Activated T-cell treated with anti-CD3 and anti-CD28 coated beads, Interleukin-2, amount 50 U/mL, for 4 hours (primary cell): ENCODE measurements at regions not wholly inside any gene's neighbourhood (a gene's known extent, or its start where the extent isn't known, plus 50 kb on each side); places are given as distances from the start of the nearest gene placed in this dataset.
"Not testable (repeated sequence)": the region's sequence is repeated elsewhere in the genome, so short reads cannot be mapped to it uniquely, and the experiment has no call there.

Source experiments
- ATAC-seq, 2 donors: fragments of 200-7000 bp; cut with Tn5 transposase; one replicate each; pipeline ENCODE4 v1.10.0; 2021
- DNase-seq: peaks from one replicate; pipeline ENCODE4 v3.0.0-alpha.2; 2020
- H3K27me3 Mint-ChIP-seq: one replicate; pipeline ENCODE4 v1.8.0; 2021; ENCODE audit warnings: low read depth, mixed read lengths
- H3K36me3 Mint-ChIP-seq: one replicate; pipeline ENCODE4 v1.8.0; 2022; ENCODE audit warnings: mixed read lengths; ENCODE audit not compliant: insufficient read depth
- H3K4me1 Mint-ChIP-seq: one replicate; pipeline ENCODE4 v1.8.0; 2021; ENCODE audit warnings: low read depth, mixed read lengths
- H3K4me3 Mint-ChIP-seq: one replicate; pipeline ENCODE4 v1.8.0; 2021; ENCODE audit warnings: mild to moderate bottlenecking, moderate library complexity, mixed read lengths
- H3K9me3 Mint-ChIP-seq: one replicate; pipeline ENCODE4 v1.8.0; 2021; ENCODE audit warnings: mixed read lengths

DNA sequence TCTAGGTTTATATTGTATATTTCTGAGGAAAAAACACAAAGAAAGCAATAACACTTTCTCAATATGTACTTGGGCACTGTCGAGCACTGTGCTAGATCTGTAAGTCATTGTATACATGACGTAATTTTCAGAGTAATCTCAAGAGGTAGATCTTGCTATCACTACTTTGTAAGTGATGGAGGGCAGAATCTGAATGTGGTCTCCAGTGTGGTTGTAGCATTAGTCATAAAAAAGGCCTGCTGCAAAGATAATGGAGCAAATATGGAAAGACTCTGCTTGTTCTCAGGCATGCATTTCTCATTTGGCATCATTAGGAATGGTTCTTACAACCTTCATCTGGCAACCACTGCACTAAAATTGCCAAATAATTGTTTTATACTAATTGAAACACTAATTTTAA, 419.8 kb upstream of the CCDC179 start:
- Mint-ChIP-seq H3K36me3 (no peaks in the 10 kb centered on the region), H3K27me3 (no peaks in the 10 kb centered on the region), H3K4me1 (no peaks in the 10 kb centered on the region), H3K4me3 (no peak overlapping the region), H3K9me3 (peaks cover 11% of the 10 kb centered on the region)
- no peak for ATAC-seq
- no peak for DNase-seq

DNA sequence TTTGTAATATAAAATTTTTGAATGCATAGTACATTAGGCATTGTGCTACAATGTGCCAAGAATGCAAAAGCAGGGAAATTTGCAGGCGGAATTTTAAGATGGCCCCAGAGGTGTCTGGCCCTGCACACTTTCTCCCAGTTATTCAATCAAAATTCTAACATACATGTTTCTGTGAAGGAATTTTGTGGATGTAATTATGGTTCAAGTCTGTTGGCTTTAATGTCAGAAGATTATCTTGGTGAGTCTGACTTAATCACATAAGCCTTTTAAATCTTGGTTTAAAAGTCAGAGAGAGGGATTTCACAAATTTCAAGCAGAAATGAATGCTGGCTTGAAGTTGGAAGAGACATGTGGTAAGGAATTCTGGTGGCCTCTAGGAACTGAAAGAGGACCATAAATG, 423.4 kb upstream of the CCDC179 start:
- DNase-seq (no peak), ATAC-seq (no peak)
- Mint-ChIP-seq H3K27me3 (no peaks in the 10 kb centered on the region), H3K36me3 (no peaks in the 10 kb centered on the region), H3K9me3 (peaks cover 4% of the 10 kb centered on the region), H3K4me3 (no peak overlapping the region), H3K4me1 (no peaks in the 10 kb centered on the region)

DNA sequence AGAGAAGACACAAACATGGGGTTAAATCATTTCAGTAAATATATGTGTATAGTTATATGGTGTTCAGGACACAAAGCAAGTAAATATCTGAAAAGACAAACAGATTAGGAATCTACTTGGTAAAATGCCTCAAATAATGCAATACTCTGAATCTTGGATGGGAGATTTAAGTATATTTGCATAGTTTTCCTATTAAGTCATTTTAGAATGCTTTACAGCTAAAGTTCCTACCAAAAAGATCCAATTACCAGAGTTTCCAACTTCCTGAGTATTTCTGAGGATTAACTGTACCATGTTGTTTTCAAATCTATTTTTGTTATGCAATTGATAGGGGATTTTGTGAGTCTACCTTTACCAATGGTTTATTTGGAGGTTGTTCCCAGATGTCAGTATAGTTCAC, 424.4 kb upstream of the CCDC179 start:
- no peaks in the 10 kb centered on the region for H3K4me1 Mint-ChIP-seq
- no peak for ATAC-seq
- H3K4me3 Mint-ChIP-seq, result no peak overlapping the region
- no peaks in the 10 kb centered on the region for H3K27me3 Mint-ChIP-seq
- no peaks in the 10 kb centered on the region for H3K36me3 Mint-ChIP-seq
- DNase-seq, result no peak
- peaks cover 3% of the 10 kb centered on the region for H3K9me3 Mint-ChIP-seq

- Mint-ChIP-seq H3K9me3 (peaks cover 8% of the 10 kb centered on the region), H3K4me1 (no peaks in the 10 kb centered on the region), H3K4me3 (no peak overlapping the region), H3K36me3 (no peaks in the 10 kb centered on the region), H3K27me3 (no peaks in the 10 kb centered on the region)
- no peak for DNase-seq
- no peak for ATAC-seq
These were observed 427.9 kb upstream of the CCDC179 start for GRCh38 chr11:23288003-23288783.

GRCh38 chr11:23295241-23295640, 435.0 kb upstream of the CCDC179 start:
- Mint-ChIP-seq H3K36me3 (no peaks in the 10 kb centered on the region), H3K9me3 (peaks cover 14% of the 10 kb centered on the region), H3K27me3 (no peaks in the 10 kb centered on the region), H3K4me3 (no peak overlapping the region), H3K4me1 (no peaks in the 10 kb centered on the region)
- ATAC-seq, result no peak
- DNase-seq, result no peak

DNA sequence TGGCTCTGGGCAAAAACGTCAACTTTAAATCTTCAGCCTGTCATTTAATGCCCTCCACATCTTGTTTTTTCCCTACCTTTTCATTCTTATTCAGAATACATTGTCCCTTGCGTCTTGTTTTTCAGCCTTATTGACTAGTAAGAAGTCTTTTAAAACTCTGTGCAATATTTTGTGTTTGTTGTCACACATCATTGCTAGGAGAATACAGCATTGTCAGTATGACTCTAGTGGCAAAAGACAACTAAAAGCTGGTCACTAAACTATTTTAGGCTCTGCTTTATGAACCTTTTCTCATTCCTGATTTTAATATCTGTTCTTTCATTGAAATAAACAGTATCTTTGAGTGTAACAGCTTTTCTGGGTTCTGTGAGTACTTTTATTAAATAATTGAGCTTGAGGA, 447.8 kb upstream of the CCDC179 start:
- ATAC-seq (no peak), DNase-seq (no peak)
- H3K27me3 Mint-ChIP-seq, result no peaks in the 10 kb centered on the region
- peaks cover 22% of the 10 kb centered on the region for H3K9me3 Mint-ChIP-seq
- H3K4me3 Mint-ChIP-seq, result no peak overlapping the region
- H3K36me3 Mint-ChIP-seq, result no peaks in the 10 kb centered on the region
- no peaks in the 10 kb centered on the region for H3K4me1 Mint-ChIP-seq

DNA sequence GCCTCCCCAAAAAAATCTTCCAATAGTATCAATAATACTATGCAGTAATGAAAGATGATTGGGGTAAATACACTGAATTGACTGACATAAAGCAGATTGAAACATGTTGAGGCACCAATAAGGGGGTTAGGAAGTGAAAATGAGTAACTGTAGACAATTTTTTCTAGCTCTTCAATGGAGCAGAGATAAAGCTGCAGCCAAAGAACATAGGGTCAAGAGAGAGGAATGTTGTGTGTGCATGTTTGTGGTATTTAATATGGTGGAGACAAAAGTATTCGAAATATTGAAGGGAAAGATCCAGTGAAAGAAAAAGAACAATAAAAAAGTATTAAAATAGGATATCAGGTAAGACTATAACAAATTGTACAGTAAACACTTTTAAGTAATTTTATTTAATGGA, 450.0 kb upstream of the CCDC179 start:
- H3K36me3 Mint-ChIP-seq, result no peaks in the 10 kb centered on the region
- H3K9me3 Mint-ChIP-seq, result peaks cover 18% of the 10 kb centered on the region
- H3K27me3 Mint-ChIP-seq, result no peaks in the 10 kb centered on the region
- no peaks in the 10 kb centered on the region for H3K4me1 Mint-ChIP-seq
- H3K4me3 Mint-ChIP-seq, result no peak overlapping the region
- DNase-seq, result no peak
- no peak for ATAC-seq

DNA sequence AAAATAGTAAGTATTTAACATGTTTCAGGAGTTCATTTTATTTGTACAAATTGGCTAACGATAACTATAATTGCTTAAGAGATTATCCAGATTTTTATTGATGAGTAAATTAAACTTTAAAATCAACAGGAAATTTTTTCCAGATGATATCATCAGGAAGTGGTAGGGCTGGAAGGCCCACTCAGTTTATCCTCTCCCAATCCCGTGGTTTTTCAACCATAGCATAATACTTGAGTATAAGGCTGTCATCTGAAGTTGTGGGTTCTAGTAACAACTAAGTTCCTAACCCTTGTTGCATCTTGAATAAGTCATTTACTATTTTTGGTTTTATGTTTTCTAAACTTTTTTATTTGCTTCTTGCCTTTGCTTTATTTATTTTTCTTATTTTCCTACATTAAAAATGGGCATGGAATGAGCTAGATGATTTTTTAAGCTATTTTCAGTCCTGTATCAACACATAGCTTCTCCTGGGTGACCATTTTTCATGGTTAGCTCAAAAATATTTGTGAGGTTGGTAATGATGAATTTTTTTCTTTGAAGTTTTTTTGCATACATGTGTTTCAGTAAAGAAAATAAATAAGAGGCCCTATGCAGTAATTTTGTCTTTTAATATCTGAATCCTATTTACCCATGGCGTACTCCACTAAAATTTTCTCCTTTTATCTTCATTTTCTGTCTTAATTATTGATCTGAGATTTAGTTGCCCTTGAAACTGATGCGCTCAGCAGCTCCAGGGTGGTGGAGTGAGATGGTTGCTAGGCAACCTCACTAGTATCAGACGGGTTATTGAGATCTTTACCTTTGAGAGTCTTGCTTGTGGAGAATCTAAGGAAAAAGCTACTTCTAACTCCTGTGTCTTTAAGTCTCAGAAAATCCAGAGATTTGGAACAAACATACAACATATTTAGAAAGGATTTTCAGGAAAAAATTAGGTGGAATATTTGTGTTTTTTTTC, 452.0 kb upstream of the CCDC179 start:
- no peak for ATAC-seq
- no peaks in the 10 kb centered on the region for H3K36me3 Mint-ChIP-seq
- H3K9me3 Mint-ChIP-seq, result peaks cover 12% of the 10 kb centered on the region
- DNase-seq, result no peak
- no peaks in the 10 kb centered on the region for H3K4me1 Mint-ChIP-seq
- H3K27me3 Mint-ChIP-seq, result no peaks in the 10 kb centered on the region
- H3K4me3 Mint-ChIP-seq, result no peak overlapping the region

GRCh38 chr11:23313001-23313400, 452.7 kb upstream of the CCDC179 start:
- Mint-ChIP-seq H3K4me1 (no peaks in the 10 kb centered on the region), H3K36me3 (no peaks in the 10 kb centered on the region), H3K4me3 (no peak overlapping the region), H3K27me3 (no peaks in the 10 kb centered on the region), H3K9me3 (peaks cover 8% of the 10 kb centered on the region)
- no peak for ATAC-seq
- DNase-seq, result no peak

DNA sequence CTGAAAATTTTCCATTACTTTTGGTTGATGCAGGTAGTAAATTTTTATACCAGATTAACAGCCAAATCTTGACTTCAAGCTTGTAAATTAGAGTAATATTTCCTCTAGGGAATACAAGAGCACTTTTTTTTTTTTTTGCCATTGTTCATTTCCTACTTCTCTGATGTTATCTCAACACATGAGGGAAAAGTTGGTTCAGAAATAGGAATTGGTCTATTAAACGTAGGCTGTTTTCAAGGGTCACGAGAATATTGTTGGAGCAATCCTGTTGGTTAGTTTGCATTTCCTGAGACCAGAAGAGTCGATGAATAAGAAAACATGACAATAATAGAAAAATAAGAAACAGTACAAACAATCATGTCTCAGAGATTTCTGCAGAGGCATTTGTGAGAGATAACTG, 453.9 kb upstream of the CCDC179 start:
- ATAC-seq, result no peak
- no peak for DNase-seq
- Mint-ChIP-seq H3K9me3 (peaks cover 7% of the 10 kb centered on the region), H3K27me3 (no peaks in the 10 kb centered on the region), H3K4me1 (no peaks in the 10 kb centered on the region), H3K4me3 (no peak overlapping the region), H3K36me3 (no peaks in the 10 kb centered on the region)

- ATAC-seq (no peak), DNase-seq (no peak)
- Mint-ChIP-seq H3K9me3 (peaks cover 8% of the 10 kb centered on the region), H3K36me3 (no peaks in the 10 kb centered on the region), H3K4me3 (no peak overlapping the region), H3K27me3 (no peaks in the 10 kb centered on the region), H3K4me1 (no peaks in the 10 kb centered on the region)
These were observed 455.0 kb upstream of the CCDC179 start for GRCh38 chr11:23315286-23315685.

DNA sequence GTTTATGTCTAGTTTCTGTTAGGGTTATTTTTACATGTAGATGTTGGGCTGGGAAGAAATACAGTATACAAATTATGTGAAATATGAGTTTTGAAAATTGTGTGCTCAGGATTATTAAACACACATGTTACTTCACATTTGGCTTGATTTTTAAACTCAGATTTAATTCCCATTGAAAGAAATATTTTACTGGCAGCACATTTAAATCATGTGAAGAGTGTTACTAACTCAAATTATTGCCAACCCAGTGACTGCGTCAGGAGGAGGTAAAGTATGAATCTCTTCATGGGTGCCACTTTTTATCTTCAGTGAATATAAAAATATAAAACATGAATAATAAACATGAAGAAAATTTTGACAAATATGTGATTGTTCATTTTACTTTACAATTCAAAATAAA, 457.5 kb upstream of the CCDC179 start:
- no peaks in the 10 kb centered on the region for H3K4me1 Mint-ChIP-seq
- ATAC-seq (no peak), DNase-seq (no peak)
- H3K4me3 Mint-ChIP-seq, result no peak overlapping the region
- H3K27me3 Mint-ChIP-seq, result no peaks in the 10 kb centered on the region
- no peaks in the 10 kb centered on the region for H3K36me3 Mint-ChIP-seq
- peaks cover 17% of the 10 kb centered on the region for H3K9me3 Mint-ChIP-seq

DNA sequence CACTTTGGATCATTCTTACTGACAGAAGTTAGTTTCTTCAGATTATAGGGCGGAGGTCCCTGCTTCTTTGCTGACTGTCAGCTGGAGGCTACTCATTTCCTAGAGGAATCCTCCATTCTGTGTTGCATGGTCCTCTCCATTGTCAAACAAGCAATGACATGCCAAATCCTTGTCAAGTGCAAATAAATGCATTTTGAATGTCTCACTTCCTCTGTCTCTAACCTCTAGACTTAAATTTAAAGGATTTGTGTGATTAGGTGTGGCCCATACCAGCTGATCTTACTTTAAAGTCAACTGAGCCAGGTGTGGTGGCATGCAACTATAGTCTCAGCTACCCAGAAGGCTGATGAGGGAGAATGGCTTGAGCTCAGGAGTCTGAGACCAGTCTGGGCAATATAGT, 458.4 kb upstream of the CCDC179 start:
- ATAC-seq (no peak), DNase-seq (no peak)
- H3K4me1 Mint-ChIP-seq, result no peaks in the 10 kb centered on the region
- H3K36me3 Mint-ChIP-seq, result no peaks in the 10 kb centered on the region
- H3K27me3 Mint-ChIP-seq, result no peaks in the 10 kb centered on the region
- no peak overlapping the region for H3K4me3 Mint-ChIP-seq
- H3K9me3 Mint-ChIP-seq, result peaks cover 20% of the 10 kb centered on the region

DNA sequence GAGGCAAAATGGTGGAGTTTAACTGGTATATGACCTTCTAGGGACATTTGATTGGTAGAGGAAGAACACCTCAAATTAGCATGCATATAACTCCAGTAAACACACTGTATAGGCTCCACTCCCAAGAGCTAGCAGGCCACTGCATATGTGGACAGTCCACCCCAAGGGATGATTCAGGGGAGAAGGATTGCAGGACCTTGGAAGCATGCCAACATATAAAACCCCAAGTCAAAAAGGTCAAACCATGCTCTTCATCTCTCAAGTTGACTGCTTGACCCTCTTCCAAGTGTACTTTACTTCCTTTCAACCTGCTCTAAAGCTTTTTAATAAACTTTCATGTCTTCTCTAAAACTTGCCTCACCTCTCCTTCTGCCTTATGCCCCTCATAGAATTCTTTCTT, 459.9 kb upstream of the CCDC179 start:
- DNase-seq, result no peak
- Mint-ChIP-seq H3K27me3 (no peaks in the 10 kb centered on the region), H3K4me1 (no peaks in the 10 kb centered on the region), H3K9me3 (peaks cover 22% of the 10 kb centered on the region), H3K36me3 (no peaks in the 10 kb centered on the region), H3K4me3 (no peak overlapping the region)
- ATAC-seq, result no peak

GRCh38 chr11:23335586-23335985, 475.3 kb upstream of the CCDC179 start:
- not testable (repeated sequence) for H3K36me3 Mint-ChIP-seq, H3K27me3 Mint-ChIP-seq, ATAC-seq, H3K4me3 Mint-ChIP-seq, H3K4me1 Mint-ChIP-seq, DNase-seq
- peaks cover 32% of the 10 kb centered on the region for H3K9me3 Mint-ChIP-seq
